Fibroblast of lung (primary cell): ENCODE measurements at regions not wholly inside any gene's neighbourhood (a gene's known extent, or its start where the extent isn't known, plus 50 kb on each side); places are given as distances from the start of the nearest gene placed in this dataset.

Experiments used
- CTCF ChIP-seq, 2 donors: IDR thresholded peaks in 1 of 2; conservative IDR thresholded peaks in 1 of 2; 1 replicate in 1 of 2; 2 replicates in 1 of 2; pipeline ENCODE4 v1.5.1; 2011 to 2012; ENCODE audit warnings: low read length in 2 of 2, control low read depth in 1 of 2, inconsistent platforms in 1 of 2, low read depth in 1 of 2, mild to moderate bottlenecking in 1 of 2
- EZH2 ChIP-seq: IDR thresholded peaks from 2 replicates; pipeline ENCODE4 v1.5.1; 2012; ENCODE audit warnings: low read length, control low read depth, mild to moderate bottlenecking; ENCODE audit errors: missing control alignments

- TF ChIP-seq CTCF (conservative IDR thresholded peaks at IDR 0.05 in 1 of 2, IDR thresholded peaks at IDR 0.05 in 1 of 2; ENCODE audit: low read depth in 1 of 2, low read length in 2 of 2), result no peak
- TF ChIP-seq EZH2, result no peak
These were observed 73.3 kb upstream of the ATP10B start for GRCh38 chr5:160925281-160925680.
